HG03354 (cell line): ENCODE measurements at regions not wholly inside any gene's neighbourhood (a gene's known extent, or its start where the extent isn't known, plus 50 kb on each side); places are given as distances from the start of the nearest gene placed in this dataset.
A peak's percentile ranks its signal among the peaks of the same experiment; 100 is the strongest.
"Not testable (repeated sequence)": the region's sequence is repeated elsewhere in the genome, so short reads cannot be mapped to it uniquely, and the experiment has no call there.

ENCODE experiments used
- ATAC-seq: cut with Tn5 transposase; IDR thresholded peaks from one replicate; pipeline ENCODE4 v1.9.1; 2021; ENCODE audit warnings: mild to moderate bottlenecking; ENCODE audit not compliant: unreplicated experiment, poor library complexity, severe bottlenecking

- not testable (repeated sequence) for ATAC-seq
Measured at GRCh38 chr6:144692050-144692449, 406.9 kb downstream of the UTRN start.

- no peak for ATAC-seq
Measured at GRCh38 chr6:144695858-144696533, 410.9 kb downstream of the UTRN start.

- ATAC-seq = no peak
Measured at GRCh38 chr6:144696610-144697368, 411.7 kb downstream of the UTRN start.

- ATAC-seq = no peak
Measured at GRCh38 chr6:144697369-144697760, 412.2 kb downstream of the UTRN start.

GRCh38 chr6:144697801-144698200 is 412.7 kb downstream of the UTRN start:
- no peak for ATAC-seq

- no peak for ATAC-seq
Measured at GRCh38 chr6:144702781-144703180, 417.6 kb downstream of the UTRN start.

- no peak for ATAC-seq
Measured at GRCh38 chr6:144710207-144710606, 425.1 kb downstream of the UTRN start.

- ATAC-seq = no peak
Measured at GRCh38 chr6:144711661-144712060, 426.5 kb downstream of the UTRN start.

GRCh38 chr6:144712541-144712940 is 427.4 kb downstream of the UTRN start:
- no peak for ATAC-seq

- ATAC-seq = no peak
Measured at GRCh38 chr6:144714021-144714712, 429.0 kb downstream of the UTRN start.

- ATAC-seq = no peak
Measured at GRCh38 chr6:144715344-144715743, 430.2 kb downstream of the UTRN start.

GRCh38 chr6:144718431-144718830 is 433.3 kb downstream of the UTRN start:
- no peak for ATAC-seq

GRCh38 chr6:144721232-144721631 is 436.1 kb downstream of the UTRN start:
- no peak for ATAC-seq

GRCh38 chr6:144722154-144722737 is 437.1 kb downstream of the UTRN start:
- ATAC-seq = no peak

- ATAC-seq = no peak
Measured at GRCh38 chr6:144722925-144723324, 437.8 kb downstream of the UTRN start.

- no peak for ATAC-seq
Measured at GRCh38 chr6:144723431-144723830, 438.3 kb downstream of the UTRN start.

GRCh38 chr6:144724818-144725217 is 439.7 kb downstream of the UTRN start:
- no peak for ATAC-seq

GRCh38 chr6:144725736-144726522 is 440.8 kb downstream of the UTRN start:
- peak; percentile 68 for ATAC-seq

- ATAC-seq = no peak
Measured at GRCh38 chr6:144728804-144729203, 443.7 kb downstream of the UTRN start.

GRCh38 chr6:144729502-144729901 is 444.4 kb downstream of the UTRN start:
- peak; percentile 77 for ATAC-seq
